ENCODE measurements at regions not wholly inside any gene's neighbourhood (a gene's known extent, or its start where the extent isn't known, plus 50 kb on each side); places are given as distances from the start of the nearest gene placed in this dataset.
"Not testable (repeated sequence)": the region's sequence is repeated elsewhere in the genome, so short reads cannot be mapped to it uniquely, and the experiment has no call there.

GRCh38 chr9:33708441-33708840, 86.9 kb upstream of the PRSS3 start:
- H3K27me3 ChIP-seq (ENCODE audit: insufficient read depth, low read length, poor library complexity): no peaks in the 10 kb centered on the region
- no peak overlapping the region for H3K27ac ChIP-seq (ENCODE audit: low read depth, low read length)
- no peak for DNase-seq
- no peaks in the 10 kb centered on the region for H3K36me3 ChIP-seq (ENCODE audit: control insufficient read depth, insufficient read depth, low read length)
- WGBS (ENCODE audit: extremely low coverage, insufficient coverage, low lambda C conversion rate): no CpG with 5 or more reads among the region's 2 CpGs
- H3K9ac ChIP-seq (ENCODE audit: low read length): no peak overlapping the region
- H2AK5ac ChIP-seq (ENCODE audit: low read length): no peak overlapping the region
- no peaks in the 10 kb centered on the region for H3K4me1 ChIP-seq (ENCODE audit: control insufficient read depth, low read depth, low read length)
- H3K4ac ChIP-seq (ENCODE audit: low read depth, low read length): no peak overlapping the region
- no peaks in the 10 kb centered on the region for H3K79me1 ChIP-seq (ENCODE audit: low read length)
- H3K79me2 ChIP-seq (ENCODE audit: control insufficient read depth, insufficient read depth, low read length): no peaks in the 10 kb centered on the region
- no peak overlapping the region for H3K18ac ChIP-seq (ENCODE audit: low read length)
- H3K23ac ChIP-seq (ENCODE audit: low read length): no peak overlapping the region
- H2BK15ac ChIP-seq (replicated peaks; ENCODE audit: low read depth): no peak overlapping the region
- H2BK5ac ChIP-seq (ENCODE audit: low read length): no peak overlapping the region
- no peak overlapping the region for H3K56ac ChIP-seq (ENCODE audit: low read length)
- H4K8ac ChIP-seq (ENCODE audit: low read depth, low read length): no peak overlapping the region
- H3K4me3 ChIP-seq (ENCODE audit: low read length): no peak overlapping the region
- no peak overlapping the region for H3K4me2 ChIP-seq (ENCODE audit: low read length)
- no peak overlapping the region for H4K5ac ChIP-seq (ENCODE audit: low read length)
- H2BK120ac ChIP-seq (ENCODE audit: low read depth, low read length): no peak overlapping the region

- H3K4me2 ChIP-seq (ENCODE audit: low read length): no peak overlapping the region
- H4K5ac ChIP-seq (ENCODE audit: low read length): no peak overlapping the region
- H3K23ac ChIP-seq (ENCODE audit: low read length): no peak overlapping the region
- H3K79me2 ChIP-seq (ENCODE audit: control insufficient read depth, insufficient read depth, low read length): no peaks in the 10 kb centered on the region
- H4K8ac ChIP-seq (ENCODE audit: low read depth, low read length): no peak overlapping the region
- no peak overlapping the region for H3K4me3 ChIP-seq (ENCODE audit: low read length)
- no peak overlapping the region for H3K9ac ChIP-seq (ENCODE audit: low read length)
- no peak overlapping the region for H3K18ac ChIP-seq (ENCODE audit: low read length)
- H3K27ac ChIP-seq (ENCODE audit: low read depth, low read length): no peak overlapping the region
- H3K36me3 ChIP-seq (ENCODE audit: control insufficient read depth, insufficient read depth, low read length): no peaks in the 10 kb centered on the region
- no peaks in the 10 kb centered on the region for H3K79me1 ChIP-seq (ENCODE audit: low read length)
- H3K56ac ChIP-seq (ENCODE audit: low read length): no peak overlapping the region
- H3K4me1 ChIP-seq (ENCODE audit: control insufficient read depth, low read depth, low read length): no peaks in the 10 kb centered on the region
- WGBS (ENCODE audit: extremely low coverage, insufficient coverage, low lambda C conversion rate): no CpG with 5 or more reads among the region's 3 CpGs
- H2BK120ac ChIP-seq (ENCODE audit: low read depth, low read length): no peak overlapping the region
- no peak overlapping the region for H2BK15ac ChIP-seq (replicated peaks; ENCODE audit: low read depth)
- H3K27me3 ChIP-seq (ENCODE audit: insufficient read depth, low read length, poor library complexity): no peaks in the 10 kb centered on the region
- no peak overlapping the region for H2AK5ac ChIP-seq (ENCODE audit: low read length)
- H2BK5ac ChIP-seq (ENCODE audit: low read length): no peak overlapping the region
- no peak for DNase-seq
- no peak overlapping the region for H3K4ac ChIP-seq (ENCODE audit: low read depth, low read length)
Measured at GRCh38 chr9:33709269-33709668, 86.1 kb upstream of the PRSS3 start.

DNA sequence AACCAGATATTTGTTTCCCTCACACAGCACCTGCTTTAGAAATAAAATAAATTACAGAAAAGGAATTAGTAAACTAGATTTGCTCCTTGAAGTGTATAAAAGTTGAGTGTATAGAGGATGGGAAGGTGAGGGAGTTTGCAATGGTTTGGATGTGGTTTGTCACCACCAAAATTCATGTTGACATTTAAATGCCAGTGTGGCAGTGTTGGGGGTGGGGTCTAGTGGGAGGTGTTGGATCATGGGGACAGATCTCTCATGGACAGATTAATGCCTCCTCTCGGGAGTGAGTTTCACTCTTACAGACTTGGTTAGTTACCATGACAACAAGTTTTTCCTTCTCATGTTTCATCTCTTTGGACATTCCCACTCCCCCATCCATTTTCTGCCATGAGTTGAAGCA, 83.9 kb upstream of the PRSS3 start:
- WGBS (ENCODE audit: extremely low coverage, insufficient coverage, low lambda C conversion rate): no CpG with 5 or more reads among the region's 1 CpG
- not testable (repeated sequence) for H3K27me3 ChIP-seq (ENCODE audit: insufficient read depth, low read length, poor library complexity); H2BK5ac ChIP-seq (ENCODE audit: low read length); H3K4me1 ChIP-seq (ENCODE audit: control insufficient read depth, low read depth, low read length); H2AK5ac ChIP-seq (ENCODE audit: low read length); H3K4me3 ChIP-seq (ENCODE audit: low read length); DNase-seq; H3K27ac ChIP-seq (ENCODE audit: low read depth, low read length); H3K56ac ChIP-seq (ENCODE audit: low read length); H3K79me1 ChIP-seq (ENCODE audit: low read length); H3K4me2 ChIP-seq (ENCODE audit: low read length); H4K5ac ChIP-seq (ENCODE audit: low read length); H3K4ac ChIP-seq (ENCODE audit: low read depth, low read length); H3K18ac ChIP-seq (ENCODE audit: low read length); H3K23ac ChIP-seq (ENCODE audit: low read length); H4K8ac ChIP-seq (ENCODE audit: low read depth, low read length); H2BK15ac ChIP-seq (replicated peaks; ENCODE audit: low read depth); H3K36me3 ChIP-seq (ENCODE audit: control insufficient read depth, insufficient read depth, low read length); H3K9ac ChIP-seq (ENCODE audit: low read length); H3K79me2 ChIP-seq (ENCODE audit: control insufficient read depth, insufficient read depth, low read length); H2BK120ac ChIP-seq (ENCODE audit: low read depth, low read length)

GRCh38 chr9:33714989-33715388, 80.4 kb upstream of the PRSS3 start:
- Histone ChIP-seq H3K9ac (ENCODE audit: low read length) (no peak overlapping the region), H3K56ac (ENCODE audit: low read length) (no peak overlapping the region), H2BK5ac (ENCODE audit: low read length) (no peak overlapping the region), H3K27ac (ENCODE audit: low read depth, low read length) (no peak overlapping the region), H3K4me2 (ENCODE audit: low read length) (no peak overlapping the region), H3K4ac (ENCODE audit: low read depth, low read length) (no peak overlapping the region), H4K5ac (ENCODE audit: low read length) (no peak overlapping the region), H3K79me1 (ENCODE audit: low read length) (no peaks in the 10 kb centered on the region), H2BK120ac (ENCODE audit: low read depth, low read length) (no peak overlapping the region), H3K79me2 (ENCODE audit: control insufficient read depth, insufficient read depth, low read length) (no peaks in the 10 kb centered on the region), H3K4me3 (ENCODE audit: low read length) (no peak overlapping the region), H2AK5ac (ENCODE audit: low read length) (no peak overlapping the region), H2BK15ac (replicated peaks; ENCODE audit: low read depth) (no peak overlapping the region), H3K18ac (ENCODE audit: low read length) (no peak overlapping the region), H3K4me1 (ENCODE audit: control insufficient read depth, low read depth, low read length) (no peaks in the 10 kb centered on the region), H3K36me3 (ENCODE audit: control insufficient read depth, insufficient read depth, low read length) (no peaks in the 10 kb centered on the region), H4K8ac (ENCODE audit: low read depth, low read length) (no peak overlapping the region), H3K23ac (ENCODE audit: low read length) (no peak overlapping the region), H3K27me3 (ENCODE audit: insufficient read depth, low read length, poor library complexity) (no peaks in the 10 kb centered on the region)
- no peak for DNase-seq
- no CpG with 5 or more reads among the region's 2 CpGs for WGBS (ENCODE audit: extremely low coverage, insufficient coverage, low lambda C conversion rate)

- Histone ChIP-seq H2BK5ac (ENCODE audit: low read length) (no peak overlapping the region), H3K27ac (ENCODE audit: low read depth, low read length) (no peak overlapping the region)
- WGBS (ENCODE audit: extremely low coverage, insufficient coverage, low lambda C conversion rate): no CpG with 5 or more reads among the region's 7 CpGs
Measured at GRCh38 chr9:33718987-33719386, 76.4 kb upstream of the PRSS3 start.

DNA sequence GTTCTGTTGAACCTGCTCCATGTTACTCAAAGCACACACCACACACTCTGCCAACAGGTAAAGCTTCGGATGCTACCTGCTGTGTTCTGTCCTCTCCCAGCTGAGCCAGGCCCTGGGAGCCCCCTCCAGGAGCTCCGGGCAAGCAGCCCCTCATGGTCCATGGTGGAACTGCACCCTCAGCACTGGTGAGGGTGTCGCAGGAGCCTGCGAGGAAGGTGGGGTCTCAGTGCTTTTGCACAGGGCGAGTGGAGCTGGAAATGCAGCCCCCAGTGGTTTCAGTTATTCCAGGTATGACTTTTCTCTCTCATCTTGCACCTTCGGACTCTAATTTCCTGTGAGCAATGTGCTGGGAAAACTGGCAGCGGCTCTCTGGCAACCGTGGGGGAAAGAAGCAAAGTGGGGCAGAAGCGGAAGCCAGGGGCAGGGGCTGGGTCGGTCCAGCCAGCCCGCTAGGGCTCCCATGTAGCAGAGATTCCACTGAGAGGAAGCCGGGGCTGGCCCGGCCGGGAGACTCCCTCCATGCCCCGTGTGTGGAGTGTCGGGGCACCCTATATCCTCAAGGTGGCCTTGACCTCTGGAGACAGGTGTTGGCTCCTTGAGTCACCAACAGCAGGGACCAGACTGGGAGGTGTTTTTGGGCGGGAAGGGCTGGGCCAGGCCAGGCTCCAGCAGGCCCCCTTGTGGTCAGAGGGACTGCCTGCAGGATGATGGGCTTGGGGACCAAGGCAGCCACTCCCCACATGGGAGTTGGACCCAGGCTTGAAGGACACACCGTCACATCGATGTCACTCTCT, 75.6 kb upstream of the PRSS3 start:
- no peaks in the 10 kb centered on the region for H3K36me3 ChIP-seq (ENCODE audit: control insufficient read depth, insufficient read depth, low read length)
- no peak overlapping the region for H3K9ac ChIP-seq (ENCODE audit: low read length)
- no peak overlapping the region for H3K4me3 ChIP-seq (ENCODE audit: low read length)
- H2BK15ac ChIP-seq (replicated peaks; ENCODE audit: low read depth): no peak overlapping the region
- no peak overlapping the region for H4K8ac ChIP-seq (ENCODE audit: low read depth, low read length)
- H3K56ac ChIP-seq (ENCODE audit: low read length): peak overlapping the region; percentile 15
- H2BK5ac ChIP-seq (ENCODE audit: low read length): no peak overlapping the region
- H3K4ac ChIP-seq (ENCODE audit: low read depth, low read length): no peak overlapping the region
- no peak overlapping the region for H3K4me2 ChIP-seq (ENCODE audit: low read length)
- no peaks in the 10 kb centered on the region for H3K27me3 ChIP-seq (ENCODE audit: insufficient read depth, low read length, poor library complexity)
- H3K23ac ChIP-seq (ENCODE audit: low read length): no peak overlapping the region
- H3K79me1 ChIP-seq (ENCODE audit: low read length): no peaks in the 10 kb centered on the region
- no peak overlapping the region for H2AK5ac ChIP-seq (ENCODE audit: low read length)
- H4K5ac ChIP-seq (ENCODE audit: low read length): no peak overlapping the region
- peak; percentile 73 for DNase-seq
- WGBS (ENCODE audit: extremely low coverage, insufficient coverage, low lambda C conversion rate): no CpG with 5 or more reads among the region's 19 CpGs
- H2BK120ac ChIP-seq (ENCODE audit: low read depth, low read length): no peak overlapping the region
- H3K4me1 ChIP-seq (ENCODE audit: control insufficient read depth, low read depth, low read length): no peaks in the 10 kb centered on the region
- H3K27ac ChIP-seq (ENCODE audit: low read depth, low read length): no peak overlapping the region
- no peaks in the 10 kb centered on the region for H3K79me2 ChIP-seq (ENCODE audit: control insufficient read depth, insufficient read depth, low read length)
- no peak overlapping the region for H3K18ac ChIP-seq (ENCODE audit: low read length)

More at GRCh38 chr9:33718987-33719386, 76.4 kb upstream of the PRSS3 start:
- H3K79me1 ChIP-seq (ENCODE audit: low read length): no peaks in the 10 kb centered on the region
- H2BK120ac ChIP-seq (ENCODE audit: low read depth, low read length): no peak overlapping the region
- H3K18ac ChIP-seq (ENCODE audit: low read length): no peak overlapping the region
- H3K23ac ChIP-seq (ENCODE audit: low read length): no peak overlapping the region
- H3K79me2 ChIP-seq (ENCODE audit: control insufficient read depth, insufficient read depth, low read length): no peaks in the 10 kb centered on the region
- no peak overlapping the region for H3K56ac ChIP-seq (ENCODE audit: low read length)
- no peaks in the 10 kb centered on the region for H3K27me3 ChIP-seq (ENCODE audit: insufficient read depth, low read length, poor library complexity)
- no peak overlapping the region for H2AK5ac ChIP-seq (ENCODE audit: low read length)
- H3K4me2 ChIP-seq (ENCODE audit: low read length): no peak overlapping the region
- no peaks in the 10 kb centered on the region for H3K36me3 ChIP-seq (ENCODE audit: control insufficient read depth, insufficient read depth, low read length)
- no peaks in the 10 kb centered on the region for H3K4me1 ChIP-seq (ENCODE audit: control insufficient read depth, low read depth, low read length)
- H4K8ac ChIP-seq (ENCODE audit: low read depth, low read length): no peak overlapping the region
- no peak overlapping the region for H2BK15ac ChIP-seq (replicated peaks; ENCODE audit: low read depth)
- H4K5ac ChIP-seq (ENCODE audit: low read length): no peak overlapping the region
- H3K4me3 ChIP-seq (ENCODE audit: low read length): no peak overlapping the region
- no peak for DNase-seq
- H3K4ac ChIP-seq (ENCODE audit: low read depth, low read length): no peak overlapping the region
- no peak overlapping the region for H3K9ac ChIP-seq (ENCODE audit: low read length)

Data from mesendoderm (in vitro differentiated cells).